Bronchial epithelial cell (primary cell): ENCODE measurements at regions not wholly inside any gene's neighbourhood (a gene's known extent, or its start where the extent isn't known, plus 50 kb on each side); places are given as distances from the start of the nearest gene placed in this dataset.

Experiments used
- DNase-seq: peaks from one replicate; pipeline ENCODE4 v3.0.0-alpha.2; 2010; ENCODE audit warnings: low read depth
- FAIRE-seq: peaks from 2 replicates; lab custom pipeline; 2011; peaks lifted over from hg19 to GRCh38; lab: Jason Lieb, UNC
- H3K27me3 ChIP-seq: 2 replicates; pipeline ENCODE4 v1.5.1; 2011; ENCODE audit warnings: low read length; ENCODE audit not compliant: control insufficient read depth, insufficient read depth
- H3K36me3 ChIP-seq: 2 replicates; pipeline ENCODE4 v1.5.1; 2011; ENCODE audit warnings: low read length; ENCODE audit not compliant: control insufficient read depth, insufficient read depth
- H3K4me3 ChIP-seq: 2 replicates; pipeline ENCODE4 v1.5.1; 2011; ENCODE audit warnings: mild to moderate bottlenecking, low read depth, low read length, control low read depth
- TF ChIP-seq, protein P1 (sequence below): IDR thresholded peaks from 2 replicates; pipeline ENCODE4 v1.5.1; 2011; ENCODE audit warnings: mild to moderate bottlenecking, moderate library complexity, low read length, control low read depth, inconsistent platforms; ENCODE audit not compliant: insufficient read depth, severe bottlenecking

- no peak overlapping the region for H3K4me3 ChIP-seq
- FAIRE-seq, result peak; percentile 28
- DNase-seq, result no peak
- TF ChIP-seq, protein P1, sequence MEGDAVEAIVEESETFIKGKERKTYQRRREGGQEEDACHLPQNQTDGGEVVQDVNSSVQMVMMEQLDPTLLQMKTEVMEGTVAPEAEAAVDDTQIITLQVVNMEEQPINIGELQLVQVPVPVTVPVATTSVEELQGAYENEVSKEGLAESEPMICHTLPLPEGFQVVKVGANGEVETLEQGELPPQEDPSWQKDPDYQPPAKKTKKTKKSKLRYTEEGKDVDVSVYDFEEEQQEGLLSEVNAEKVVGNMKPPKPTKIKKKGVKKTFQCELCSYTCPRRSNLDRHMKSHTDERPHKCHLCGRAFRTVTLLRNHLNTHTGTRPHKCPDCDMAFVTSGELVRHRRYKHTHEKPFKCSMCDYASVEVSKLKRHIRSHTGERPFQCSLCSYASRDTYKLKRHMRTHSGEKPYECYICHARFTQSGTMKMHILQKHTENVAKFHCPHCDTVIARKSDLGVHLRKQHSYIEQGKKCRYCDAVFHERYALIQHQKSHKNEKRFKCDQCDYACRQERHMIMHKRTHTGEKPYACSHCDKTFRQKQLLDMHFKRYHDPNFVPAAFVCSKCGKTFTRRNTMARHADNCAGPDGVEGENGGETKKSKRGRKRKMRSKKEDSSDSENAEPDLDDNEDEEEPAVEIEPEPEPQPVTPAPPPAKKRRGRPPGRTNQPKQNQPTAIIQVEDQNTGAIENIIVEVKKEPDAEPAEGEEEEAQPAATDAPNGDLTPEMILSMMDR, result no peak
- no peaks in the 10 kb centered on the region for H3K27me3 ChIP-seq
- no peaks in the 10 kb centered on the region for H3K36me3 ChIP-seq
These were observed 358.5 kb downstream of the GADD45G start for GRCh38 chr9:89963280-89963679.

- no peaks in the 10 kb centered on the region for H3K27me3 ChIP-seq
- H3K36me3 ChIP-seq, result no peaks in the 10 kb centered on the region
- no peak overlapping the region for H3K4me3 ChIP-seq
- DNase-seq (no peak), FAIRE-seq (no peak)
- TF ChIP-seq, protein P1, result no peak
These were observed 362.7 kb downstream of the GADD45G start for GRCh38 chr9:89967527-89967926.

DNA sequence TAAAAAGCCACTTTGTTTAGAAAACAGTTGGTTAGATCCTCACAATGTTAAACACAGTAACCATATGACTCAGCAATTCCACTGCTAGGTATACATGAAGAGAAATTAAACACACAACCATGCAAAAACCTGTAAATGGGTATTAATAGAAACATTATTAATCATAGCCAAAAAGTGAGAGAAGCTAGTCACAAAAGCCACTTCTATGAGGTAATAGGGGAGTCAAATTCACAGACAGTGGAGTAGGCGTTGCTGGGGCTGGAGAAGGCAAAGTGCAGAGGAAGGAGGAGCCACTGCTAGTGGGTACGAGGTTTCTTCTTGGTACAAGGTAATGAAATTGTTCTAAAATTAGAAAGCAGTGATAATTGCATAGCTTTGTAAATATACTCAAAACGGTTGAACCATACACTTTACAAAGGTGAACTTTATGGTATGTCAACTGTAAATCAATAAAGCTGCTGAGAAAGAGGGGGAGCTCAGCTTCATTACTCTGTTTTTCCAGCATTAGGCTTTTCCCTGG lies 364.4 kb downstream of the GADD45G start:
- H3K36me3 ChIP-seq, result no peaks in the 10 kb centered on the region
- TF ChIP-seq, protein P1, result no peak
- DNase-seq, result peak; percentile 88
- no peaks in the 10 kb centered on the region for H3K27me3 ChIP-seq
- no peak for FAIRE-seq
- no peak overlapping the region for H3K4me3 ChIP-seq

- peak; percentile 22 for DNase-seq
- H3K27me3 ChIP-seq, result no peaks in the 10 kb centered on the region
- FAIRE-seq, result no peak
- H3K36me3 ChIP-seq, result no peaks in the 10 kb centered on the region
- TF ChIP-seq, protein P1, result no peak
- H3K4me3 ChIP-seq, result no peak overlapping the region
These were observed 365.2 kb downstream of the GADD45G start for GRCh38 chr9:89969881-89970639.

DNA sequence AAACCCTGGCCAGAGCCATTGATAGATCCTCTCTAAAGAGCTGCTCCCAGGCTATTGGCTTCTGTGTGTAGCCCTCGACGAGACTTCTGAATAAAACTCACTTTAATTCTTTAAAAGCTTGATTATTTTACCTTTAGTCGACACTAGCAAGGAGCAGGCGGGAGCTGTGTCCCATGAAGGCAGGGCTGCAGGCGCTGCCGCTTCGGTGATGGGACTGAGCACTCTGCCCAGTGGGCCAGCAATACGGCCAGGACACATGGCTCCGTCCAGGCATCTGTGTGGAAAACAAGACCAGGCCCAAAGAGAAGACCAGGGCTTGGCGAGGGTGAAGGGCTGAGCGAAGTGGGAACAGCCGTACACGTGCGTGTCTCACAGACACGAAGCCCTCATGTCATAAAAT lies 365.9 kb downstream of the GADD45G start:
- Histone ChIP-seq H3K36me3 (no peaks in the 10 kb centered on the region), H3K4me3 (no peak overlapping the region), H3K27me3 (no peaks in the 10 kb centered on the region)
- TF ChIP-seq, protein P1, result no peak
- DNase-seq, result no peak
- FAIRE-seq, result no peak

GRCh38 chr9:89972535-89972934 lies 367.7 kb downstream of the GADD45G start:
- no peaks in the 10 kb centered on the region for H3K36me3 ChIP-seq
- TF ChIP-seq, protein P1, result no peak
- peaks cover 2% of the 10 kb centered on the region for H3K27me3 ChIP-seq
- FAIRE-seq (no peak), DNase-seq (no peak)
- no peak overlapping the region for H3K4me3 ChIP-seq
